AG09309 (cell line): ENCODE measurements at regions not wholly inside any gene's neighbourhood (a gene's known extent, or its start where the extent isn't known, plus 50 kb on each side); places are given as distances from the start of the nearest gene placed in this dataset.

ENCODE experiments used
- DNase-seq: peaks from one replicate; pipeline ENCODE4 v3.0.0-alpha.2; 2010; ENCODE audit warnings: low read depth
- H3K4me3 ChIP-seq: 2 replicates; pipeline ENCODE4 v1.5.1; 2011; ENCODE audit warnings: mild to moderate bottlenecking, low read depth, low read length, moderate library complexity; ENCODE audit not compliant: control insufficient read depth
- CTCF ChIP-seq: IDR thresholded peaks from 2 replicates; pipeline ENCODE4 v1.5.1; 2011; ENCODE audit warnings: mild to moderate bottlenecking, low read depth, low read length, inconsistent platforms; ENCODE audit not compliant: insufficient read depth, control insufficient read depth; ENCODE audit errors: missing control alignments

- no peak overlapping the region for H3K4me3 ChIP-seq
- no peak for DNase-seq
- no peak for TF ChIP-seq CTCF
These were observed 166.7 kb upstream of the DTNA start for GRCh38 chr18:34543356-34543755.

GRCh38 chr18:34543945-34544344, 166.2 kb upstream of the DTNA start:
- TF ChIP-seq CTCF = no peak
- no peak for DNase-seq
- no peak overlapping the region for H3K4me3 ChIP-seq

GRCh38 chr18:34544930-34545329, 165.2 kb upstream of the DTNA start:
- DNase-seq = no peak
- no peak for TF ChIP-seq CTCF
- no peak overlapping the region for H3K4me3 ChIP-seq

GRCh38 chr18:34548120-34548972, 161.8 kb upstream of the DTNA start:
- H3K4me3 ChIP-seq = no peak overlapping the region
- no peak for TF ChIP-seq CTCF
- DNase-seq = no peak

GRCh38 chr18:34548973-34549294, 161.2 kb upstream of the DTNA start:
- DNase-seq = no peak
- TF ChIP-seq CTCF = no peak
- H3K4me3 ChIP-seq = no peak overlapping the region

- no peak for DNase-seq
- TF ChIP-seq CTCF = no peak
- no peak overlapping the region for H3K4me3 ChIP-seq
These were observed 160.7 kb upstream of the DTNA start for GRCh38 chr18:34549367-34549766.
